ENCODE measurements at regions not wholly inside any gene's neighbourhood (a gene's known extent, or its start where the extent isn't known, plus 50 kb on each side); places are given as distances from the start of the nearest gene placed in this dataset.

DNA sequence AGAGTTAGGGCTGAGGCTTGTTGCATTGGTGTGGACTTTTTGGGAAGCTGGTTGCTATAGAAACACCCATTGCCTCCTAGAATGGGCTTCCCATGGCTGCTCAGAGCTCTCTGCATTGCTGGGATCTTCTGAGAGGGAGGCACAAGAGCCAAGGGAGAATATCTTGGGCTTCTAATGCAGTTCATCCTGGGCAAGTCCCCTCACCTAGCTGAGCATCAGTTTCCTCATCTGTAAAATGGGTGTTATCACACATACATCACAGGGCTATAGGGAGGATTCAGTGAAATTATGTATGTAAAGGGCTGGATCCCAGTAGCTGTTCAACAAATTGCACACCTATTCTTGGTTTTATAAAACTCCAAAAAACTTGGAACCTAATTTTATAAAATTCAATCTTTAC, 106.1 kb upstream of the ALDH1B1 start:
- H3K27ac ChIP-seq (ENCODE audit: low read depth in 1 of 2, low read length in 2 of 2): no peak overlapping the region
- H3K4me1 ChIP-seq (ENCODE audit: control insufficient read depth in 4 of 4, insufficient read depth in 4 of 4, low read length in 3 of 4): no peaks in the 10 kb centered on the region
- H3K36me3 ChIP-seq (ENCODE audit: control insufficient read depth in 4 of 4, insufficient read depth in 3 of 4, low read depth in 1 of 4, low read length in 3 of 4): no peaks in the 10 kb centered on the region
- TF ChIP-seq, protein P1, sequence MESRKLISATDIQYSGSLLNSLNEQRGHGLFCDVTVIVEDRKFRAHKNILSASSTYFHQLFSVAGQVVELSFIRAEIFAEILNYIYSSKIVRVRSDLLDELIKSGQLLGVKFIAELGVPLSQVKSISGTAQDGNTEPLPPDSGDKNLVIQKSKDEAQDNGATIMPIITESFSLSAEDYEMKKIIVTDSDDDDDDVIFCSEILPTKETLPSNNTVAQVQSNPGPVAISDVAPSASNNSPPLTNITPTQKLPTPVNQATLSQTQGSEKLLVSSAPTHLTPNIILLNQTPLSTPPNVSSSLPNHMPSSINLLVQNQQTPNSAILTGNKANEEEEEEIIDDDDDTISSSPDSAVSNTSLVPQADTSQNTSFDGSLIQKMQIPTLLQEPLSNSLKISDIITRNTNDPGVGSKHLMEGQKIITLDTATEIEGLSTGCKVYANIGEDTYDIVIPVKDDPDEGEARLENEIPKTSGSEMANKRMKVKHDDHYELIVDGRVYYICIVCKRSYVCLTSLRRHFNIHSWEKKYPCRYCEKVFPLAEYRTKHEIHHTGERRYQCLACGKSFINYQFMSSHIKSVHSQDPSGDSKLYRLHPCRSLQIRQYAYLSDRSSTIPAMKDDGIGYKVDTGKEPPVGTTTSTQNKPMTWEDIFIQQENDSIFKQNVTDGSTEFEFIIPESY (IDR thresholded peaks at IDR 0.05): no peak
- no peak for TF ChIP-seq RAD21 (IDR thresholded peaks at IDR 0.05)
- no peak for TF ChIP-seq FOXA1 (IDR thresholded peaks at IDR 0.05)
- no peak for TF ChIP-seq RXRA (IDR thresholded peaks at IDR 0.05)
- TF ChIP-seq, protein P2, sequence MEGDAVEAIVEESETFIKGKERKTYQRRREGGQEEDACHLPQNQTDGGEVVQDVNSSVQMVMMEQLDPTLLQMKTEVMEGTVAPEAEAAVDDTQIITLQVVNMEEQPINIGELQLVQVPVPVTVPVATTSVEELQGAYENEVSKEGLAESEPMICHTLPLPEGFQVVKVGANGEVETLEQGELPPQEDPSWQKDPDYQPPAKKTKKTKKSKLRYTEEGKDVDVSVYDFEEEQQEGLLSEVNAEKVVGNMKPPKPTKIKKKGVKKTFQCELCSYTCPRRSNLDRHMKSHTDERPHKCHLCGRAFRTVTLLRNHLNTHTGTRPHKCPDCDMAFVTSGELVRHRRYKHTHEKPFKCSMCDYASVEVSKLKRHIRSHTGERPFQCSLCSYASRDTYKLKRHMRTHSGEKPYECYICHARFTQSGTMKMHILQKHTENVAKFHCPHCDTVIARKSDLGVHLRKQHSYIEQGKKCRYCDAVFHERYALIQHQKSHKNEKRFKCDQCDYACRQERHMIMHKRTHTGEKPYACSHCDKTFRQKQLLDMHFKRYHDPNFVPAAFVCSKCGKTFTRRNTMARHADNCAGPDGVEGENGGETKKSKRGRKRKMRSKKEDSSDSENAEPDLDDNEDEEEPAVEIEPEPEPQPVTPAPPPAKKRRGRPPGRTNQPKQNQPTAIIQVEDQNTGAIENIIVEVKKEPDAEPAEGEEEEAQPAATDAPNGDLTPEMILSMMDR (IDR thresholded peaks at IDR 0.05; ENCODE audit: low read depth, low read length, missing input control): no peak
- no peak overlapping the region for H3K9ac ChIP-seq (ENCODE audit: low read depth in 1 of 2, low read length in 2 of 2)
- H3K9me3 ChIP-seq (ENCODE audit: control insufficient read depth in 4 of 4, low read length in 3 of 4): no peaks in the 10 kb centered on the region
- no peak for DNase-seq (ENCODE audit: low spot score)
- H3K27me3 ChIP-seq (ENCODE audit: control insufficient read depth in 4 of 4, insufficient read depth in 4 of 4, low read length in 3 of 4): no peaks in the 10 kb centered on the region
- no peak overlapping the region for H3K4me3 ChIP-seq (ENCODE audit: low read depth in 1 of 3, low read length in 3 of 3)

DNA sequence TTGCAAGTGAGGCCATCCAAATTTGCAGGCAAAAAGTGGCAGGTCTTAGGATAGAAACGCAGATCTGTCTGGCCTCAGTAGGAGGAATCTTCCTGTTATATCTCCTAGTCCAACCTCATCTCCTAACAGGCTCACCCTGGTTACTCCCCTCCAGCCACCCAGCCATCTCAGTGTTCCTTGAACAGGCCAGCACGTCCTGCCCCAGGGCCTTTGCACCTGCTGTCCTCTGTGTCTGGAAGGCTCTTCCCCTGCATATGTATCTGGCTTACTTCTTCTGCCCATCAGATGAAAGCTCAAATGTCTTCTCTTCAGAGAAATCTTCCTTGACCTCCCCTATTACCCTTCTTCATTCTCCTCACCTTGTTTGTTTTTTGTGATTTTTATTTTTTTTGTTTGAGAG, 107.3 kb upstream of the ALDH1B1 start:
- Histone ChIP-seq H3K9me3 (ENCODE audit: control insufficient read depth in 4 of 4, low read length in 3 of 4) (no peaks in the 10 kb centered on the region), H3K4me3 (ENCODE audit: low read depth in 1 of 3, low read length in 3 of 3) (no peak overlapping the region), H3K36me3 (ENCODE audit: control insufficient read depth in 4 of 4, insufficient read depth in 3 of 4, low read depth in 1 of 4, low read length in 3 of 4) (no peaks in the 10 kb centered on the region), H3K9ac (ENCODE audit: low read depth in 1 of 2, low read length in 2 of 2) (no peak overlapping the region), H3K27ac (ENCODE audit: low read depth in 1 of 2, low read length in 2 of 2) (no peak overlapping the region), H3K4me1 (ENCODE audit: control insufficient read depth in 4 of 4, insufficient read depth in 4 of 4, low read length in 3 of 4) (no peaks in the 10 kb centered on the region), H3K27me3 (ENCODE audit: control insufficient read depth in 4 of 4, insufficient read depth in 4 of 4, low read length in 3 of 4) (no peaks in the 10 kb centered on the region)
- 42% methylated on average over 2 of the region's 2 CpGs for WGBS
- DNase-seq (ENCODE audit: low spot score): no peak
- TF ChIP-seq REST (IDR thresholded peaks at IDR 0.05) (no peak), TAF1 (conservative IDR thresholded peaks at IDR 0.05) (no peak), RXRA (IDR thresholded peaks at IDR 0.05) (no peak), NR2F2 (IDR thresholded peaks at IDR 0.05) (no peak), HNF4A (conservative IDR thresholded peaks at IDR 0.05) (no peak), JUND (IDR thresholded peaks at IDR 0.05) (no peak), YY1 (IDR thresholded peaks at IDR 0.05) (no peak), HNF4G (IDR thresholded peaks at IDR 0.05) (no peak), GABPA (IDR thresholded peaks at IDR 0.05 in 1 of 2, conservative IDR thresholded peaks at IDR 0.05 in 1 of 2) (no peak), SP1 (IDR thresholded peaks at IDR 0.05) (no peak), RAD21 (IDR thresholded peaks at IDR 0.05) (no peak)
- TF ChIP-seq, protein P1 (IDR thresholded peaks at IDR 0.05): no peak
- TF ChIP-seq, protein P2 (IDR thresholded peaks at IDR 0.05; ENCODE audit: low read depth, low read length, missing input control): no peak
- TF ChIP-seq, protein P3, sequence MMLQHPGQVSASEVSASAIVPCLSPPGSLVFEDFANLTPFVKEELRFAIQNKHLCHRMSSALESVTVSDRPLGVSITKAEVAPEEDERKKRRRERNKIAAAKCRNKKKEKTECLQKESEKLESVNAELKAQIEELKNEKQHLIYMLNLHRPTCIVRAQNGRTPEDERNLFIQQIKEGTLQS (IDR thresholded peaks at IDR 0.05): no peak

Data from liver (tissue), 8 donors.